LHCN-M2 (cell line): ENCODE measurements at regions not wholly inside any gene's neighbourhood (a gene's known extent, or its start where the extent isn't known, plus 50 kb on each side); places are given as distances from the start of the nearest gene placed in this dataset.

Source experiments
- DNase-seq: peaks from one replicate; pipeline ENCODE4 v3.0.0-alpha.2; 2012; ENCODE audit warnings: low read depth

GRCh38 chr5:159844267-159845121 lies 71.8 kb upstream of the ADRA1B start:
- no peak for DNase-seq

- peak; percentile 92 for DNase-seq
Measured at GRCh38 chr5:159849437-159850083, 66.7 kb upstream of the ADRA1B start.

DNA sequence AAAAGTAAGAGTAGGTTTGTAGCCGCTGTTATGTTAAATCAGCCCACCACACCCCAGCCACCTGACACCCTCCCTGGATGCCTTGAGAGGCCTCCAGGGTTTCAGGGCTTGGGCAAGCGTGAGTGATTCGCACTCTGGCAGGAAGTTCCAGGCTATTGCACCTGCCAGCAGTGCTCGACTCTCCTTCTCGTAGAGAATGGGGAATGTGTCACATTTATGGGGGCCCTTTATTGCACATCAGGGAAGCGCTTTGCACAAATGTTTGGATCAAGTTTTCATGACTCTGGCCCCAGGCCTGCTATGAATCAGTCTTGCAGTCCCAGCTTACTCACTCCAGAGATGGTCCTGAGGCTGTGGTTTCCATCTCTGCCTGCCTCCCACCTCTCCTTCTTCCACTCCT lies 66.1 kb upstream of the ADRA1B start:
- DNase-seq = peak; percentile 90

DNA sequence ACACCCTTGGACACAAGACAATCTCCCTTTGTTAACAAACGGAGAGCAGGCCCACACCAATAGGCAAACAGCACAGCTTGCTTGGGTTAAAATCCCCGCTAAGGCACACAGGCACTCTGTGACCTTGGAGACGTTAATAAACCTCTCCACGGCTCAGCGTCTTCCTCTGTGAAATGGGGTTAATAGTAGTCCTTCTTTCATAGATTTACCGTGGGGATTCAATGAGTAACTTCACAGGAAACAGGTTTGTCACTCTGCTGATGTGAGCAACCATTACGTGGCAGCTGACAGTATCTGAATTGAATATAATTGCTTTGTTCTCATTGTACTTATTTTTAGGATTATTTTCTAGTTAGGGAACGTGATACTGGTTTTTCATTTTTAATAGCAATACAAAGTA lies 65.2 kb upstream of the ADRA1B start:
- DNase-seq = peak; percentile 41

DNA sequence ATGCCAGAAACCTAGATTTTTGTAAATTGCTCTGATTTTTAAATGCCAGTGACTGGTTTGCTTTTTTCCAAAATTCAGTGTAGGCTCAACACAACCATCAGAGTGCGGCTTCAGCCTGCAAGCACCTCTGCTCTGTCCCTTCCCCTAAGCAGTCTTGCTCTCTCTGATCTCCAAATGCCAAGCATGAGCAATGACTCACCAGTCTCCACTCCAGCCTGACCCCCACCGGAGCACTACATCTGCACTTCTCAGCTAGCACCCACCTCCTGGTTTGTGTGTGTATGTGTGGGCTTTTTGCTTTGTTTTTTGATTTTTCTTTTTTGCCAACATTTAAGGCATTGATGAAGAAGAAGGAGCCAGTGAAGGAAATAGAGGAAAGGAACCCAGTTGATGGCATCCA lies 61.4 kb upstream of the ADRA1B start:
- peak; percentile 18 for DNase-seq

DNA sequence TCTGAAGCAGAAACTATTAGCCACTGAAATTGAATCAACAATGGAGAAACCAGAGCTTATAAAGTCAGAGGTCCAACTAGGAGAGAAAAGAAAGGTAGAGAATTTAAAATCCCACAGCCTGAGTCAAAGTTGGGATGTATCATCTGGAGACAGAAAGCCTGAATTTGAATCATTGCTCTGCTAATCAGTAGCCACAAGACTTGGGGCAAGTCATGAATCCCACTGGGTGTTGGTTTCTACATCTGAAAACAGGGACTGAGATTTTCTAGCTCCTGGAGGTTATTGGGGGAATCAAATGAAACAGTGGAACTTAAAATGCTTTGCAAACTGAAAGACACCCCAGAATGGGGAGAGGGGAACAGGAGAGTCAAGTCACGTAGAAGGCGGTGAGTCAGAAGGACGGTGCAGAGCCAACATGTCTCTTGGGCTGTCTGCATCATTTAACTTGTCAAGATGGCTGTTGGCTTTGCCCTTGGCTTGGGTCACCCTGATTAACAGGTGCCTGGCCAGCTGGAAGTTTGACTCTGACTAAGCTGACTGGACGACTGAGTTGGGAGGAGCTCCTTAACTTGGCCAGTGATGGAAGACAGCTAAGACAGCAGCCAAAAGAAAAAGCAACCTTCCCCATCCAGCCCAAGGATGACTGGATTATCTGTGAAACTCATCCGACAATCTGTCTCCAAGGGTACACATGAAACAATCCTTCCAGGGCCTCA lies 60.6 kb upstream of the ADRA1B start:
- DNase-seq = peak; percentile 64

GRCh38 chr5:159858871-159859270 lies 57.4 kb upstream of the ADRA1B start:
- no peak for DNase-seq

DNA sequence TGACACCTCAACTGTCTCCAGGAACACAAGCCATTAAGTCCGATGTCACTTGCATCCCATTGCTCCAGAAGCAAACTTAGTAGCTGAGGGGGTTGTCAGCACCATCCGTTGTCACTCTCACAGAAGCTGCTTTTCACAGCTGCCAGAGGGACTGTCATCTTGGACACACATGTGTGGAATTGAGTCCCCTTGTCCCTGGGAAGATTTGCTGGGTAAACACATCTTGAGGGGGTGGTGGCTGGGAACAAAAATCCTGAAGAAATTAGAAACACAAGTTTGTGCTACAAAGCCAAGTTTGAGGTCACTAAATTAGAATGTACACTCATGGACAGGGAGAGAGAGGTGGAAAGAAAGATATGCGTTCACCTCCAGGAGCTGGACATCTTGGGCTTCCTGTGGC lies 55.2 kb upstream of the ADRA1B start:
- DNase-seq = no peak

- peak; percentile 42 for DNase-seq
Measured at GRCh38 chr5:159864885-159865691, 51.2 kb upstream of the ADRA1B start.

DNA sequence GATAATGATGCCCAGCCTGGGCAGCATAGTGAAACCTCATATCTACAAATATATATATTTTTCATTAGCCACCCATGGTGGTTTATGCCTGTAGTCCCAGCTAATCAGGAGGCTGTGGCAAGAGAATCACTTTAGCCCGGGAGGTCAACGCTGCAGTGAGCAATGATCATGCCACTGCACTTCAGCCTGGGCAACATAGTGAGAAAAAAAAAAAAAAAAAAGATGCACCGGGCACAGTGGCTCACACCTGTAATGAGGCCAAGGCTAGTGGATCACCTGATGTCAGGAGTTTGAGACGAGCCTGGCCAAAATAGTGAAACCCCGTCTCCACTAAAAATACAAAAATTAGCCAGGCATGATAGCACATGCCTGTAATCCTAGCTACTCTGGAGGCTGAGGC lies 50.2 kb upstream of the ADRA1B start:
- no peak for DNase-seq
